ENCODE measurements at regions not wholly inside any gene's neighbourhood (a gene's known extent, or its start where the extent isn't known, plus 50 kb on each side); places are given as distances from the start of the nearest gene placed in this dataset.

GRCh38 chr16:6281274-6281673 lies 1051.4 kb upstream of the RBFOX1 start:
- no peak for TF ChIP-seq CTCF (IDR thresholded peaks at IDR 0.05)
- TF ChIP-seq POLR2A (IDR thresholded peaks at IDR 0.05), result no peak
